ENCODE measurements at regions not wholly inside any gene's neighbourhood (a gene's known extent, or its start where the extent isn't known, plus 50 kb on each side); places are given as distances from the start of the nearest gene placed in this dataset.

GRCh38 chr5:4384649-4385048 lies 755.5 kb upstream of the ADAMTS16 start:
- no peak for TF ChIP-seq CTCF (IDR thresholded peaks at IDR 0.05)
- no peak for TF ChIP-seq EP300 (IDR thresholded peaks at IDR 0.05)
- TF ChIP-seq POLR2A (IDR thresholded peaks at IDR 0.05) = no peak
- TF ChIP-seq POLR2AphosphoS5 (IDR thresholded peaks at IDR 0.05) = no peak
